GM06990 (cell line): ENCODE measurements at regions not wholly inside any gene's neighbourhood (a gene's known extent, or its start where the extent isn't known, plus 50 kb on each side); places are given as distances from the start of the nearest gene placed in this dataset.

ENCODE experiments used
- DNase-seq: peaks from one replicate; pipeline ENCODE4 v3.0.0-alpha.2; 2011; ENCODE audit not compliant: insufficient read length; ENCODE audit errors: extremely low read depth
- H3K27me3 ChIP-seq: replicated peaks from 2 replicates; pipeline ENCODE4 v1.6.0; 2011; ENCODE audit warnings: low read length; ENCODE audit not compliant: control insufficient read depth, insufficient read depth
- H3K36me3 ChIP-seq: 2 replicates; pipeline ENCODE4 v1.5.1; 2011; ENCODE audit warnings: low read length; ENCODE audit not compliant: control insufficient read depth, insufficient read depth
- H3K4me3 ChIP-seq: replicated peaks from 2 replicates; pipeline ENCODE4 v1.5.1; 2011; ENCODE audit warnings: low read depth, mild to moderate bottlenecking, control low read depth, low read length
- TF ChIP-seq, protein P1 (sequence below): IDR thresholded peaks from 2 replicates; pipeline ENCODE4 v1.5.1; 2011; ENCODE audit warnings: low read length, control low read depth, mild to moderate bottlenecking, inconsistent platforms; ENCODE audit not compliant: insufficient read depth, poor library complexity, severe bottlenecking

DNA sequence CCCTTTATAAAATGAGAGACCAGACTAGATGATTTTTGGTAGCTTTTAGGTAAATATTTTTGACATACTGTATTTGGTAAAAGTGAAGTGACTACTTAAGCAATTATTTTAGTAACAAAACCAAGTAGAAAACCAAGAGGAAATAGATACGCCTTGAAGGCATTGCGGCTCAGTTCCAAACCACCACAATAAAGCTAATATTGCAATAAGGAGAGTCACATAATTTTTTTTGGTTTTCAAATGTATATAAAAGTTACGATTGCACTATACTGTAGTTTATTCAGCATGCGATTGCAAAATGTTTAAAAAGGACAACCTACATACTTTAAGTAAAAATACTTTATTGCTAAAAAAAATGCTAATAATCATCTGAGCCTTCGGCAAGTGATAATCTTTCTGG lies 581.7 kb upstream of the POT1 start:
- TF ChIP-seq, protein P1, sequence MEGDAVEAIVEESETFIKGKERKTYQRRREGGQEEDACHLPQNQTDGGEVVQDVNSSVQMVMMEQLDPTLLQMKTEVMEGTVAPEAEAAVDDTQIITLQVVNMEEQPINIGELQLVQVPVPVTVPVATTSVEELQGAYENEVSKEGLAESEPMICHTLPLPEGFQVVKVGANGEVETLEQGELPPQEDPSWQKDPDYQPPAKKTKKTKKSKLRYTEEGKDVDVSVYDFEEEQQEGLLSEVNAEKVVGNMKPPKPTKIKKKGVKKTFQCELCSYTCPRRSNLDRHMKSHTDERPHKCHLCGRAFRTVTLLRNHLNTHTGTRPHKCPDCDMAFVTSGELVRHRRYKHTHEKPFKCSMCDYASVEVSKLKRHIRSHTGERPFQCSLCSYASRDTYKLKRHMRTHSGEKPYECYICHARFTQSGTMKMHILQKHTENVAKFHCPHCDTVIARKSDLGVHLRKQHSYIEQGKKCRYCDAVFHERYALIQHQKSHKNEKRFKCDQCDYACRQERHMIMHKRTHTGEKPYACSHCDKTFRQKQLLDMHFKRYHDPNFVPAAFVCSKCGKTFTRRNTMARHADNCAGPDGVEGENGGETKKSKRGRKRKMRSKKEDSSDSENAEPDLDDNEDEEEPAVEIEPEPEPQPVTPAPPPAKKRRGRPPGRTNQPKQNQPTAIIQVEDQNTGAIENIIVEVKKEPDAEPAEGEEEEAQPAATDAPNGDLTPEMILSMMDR = no peak
- H3K36me3 ChIP-seq = no peaks in the 10 kb centered on the region
- DNase-seq = no peak
- no peaks in the 10 kb centered on the region for H3K27me3 ChIP-seq
- H3K4me3 ChIP-seq = no peak overlapping the region

DNA sequence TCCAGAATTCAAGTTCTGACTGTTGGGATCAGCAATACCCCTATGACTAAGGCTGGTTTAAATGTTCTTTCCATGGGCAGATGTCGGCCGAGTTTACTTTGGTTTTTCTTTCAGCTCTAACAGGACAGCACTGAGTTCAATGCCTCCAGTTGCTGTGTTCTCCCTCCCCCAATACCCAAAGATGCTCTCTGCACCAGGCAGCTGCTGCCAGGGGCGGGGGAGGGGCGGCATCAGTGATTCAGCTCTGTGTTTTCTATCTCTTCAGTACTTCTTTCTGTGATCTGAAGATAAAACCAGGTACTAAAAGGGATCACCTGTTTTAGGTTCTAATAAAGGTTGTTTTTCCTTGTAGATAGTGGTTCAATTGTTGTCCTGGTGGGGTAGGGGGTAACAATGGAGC lies 576.7 kb upstream of the POT1 start:
- Histone ChIP-seq H3K36me3 (no peaks in the 10 kb centered on the region), H3K4me3 (no peak overlapping the region), H3K27me3 (no peaks in the 10 kb centered on the region)
- TF ChIP-seq, protein P1 = no peak
- no peak for DNase-seq

DNA sequence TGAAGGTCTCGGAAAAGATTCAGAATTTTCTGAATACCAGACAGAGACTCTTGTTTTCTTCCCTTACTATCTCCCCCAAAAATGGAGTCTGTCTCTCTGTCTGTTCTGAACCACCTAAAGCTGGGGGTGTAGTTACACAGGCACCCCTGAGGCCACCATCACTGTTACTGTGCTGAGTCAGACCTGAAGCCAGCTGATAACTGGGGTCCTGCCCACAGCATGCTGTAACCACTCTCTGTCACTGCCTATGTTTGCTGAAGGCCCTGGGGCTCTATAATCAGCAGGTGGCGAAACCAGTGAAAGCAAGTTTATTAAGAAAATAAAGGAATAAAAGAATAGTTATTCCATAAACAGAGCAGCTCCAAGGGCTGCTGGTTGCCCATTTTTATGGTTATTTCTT lies 575.2 kb upstream of the POT1 start:
- no peak overlapping the region for H3K4me3 ChIP-seq
- no peak for DNase-seq
- H3K27me3 ChIP-seq = no peaks in the 10 kb centered on the region
- H3K36me3 ChIP-seq = no peaks in the 10 kb centered on the region
- TF ChIP-seq, protein P1 = no peak

DNA sequence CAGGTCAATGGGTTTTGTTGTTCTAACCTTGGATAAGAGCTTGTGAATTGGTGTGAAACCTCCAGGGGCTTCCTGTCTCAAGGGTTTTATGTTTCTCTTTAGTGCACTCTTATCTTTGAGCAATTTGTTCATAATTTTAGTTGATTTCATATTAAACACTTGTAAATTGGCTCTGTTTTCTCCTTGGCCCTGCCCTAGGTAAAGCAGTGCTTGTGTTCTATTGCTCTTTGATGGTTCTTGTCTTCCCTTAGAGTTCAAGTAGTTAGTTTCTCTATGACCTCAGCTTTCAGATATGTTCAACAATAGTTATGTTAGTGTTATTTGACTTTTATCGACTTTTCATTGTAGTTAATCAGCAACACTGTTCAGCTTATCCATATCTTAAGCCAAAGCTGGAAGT lies 566.4 kb upstream of the POT1 start:
- TF ChIP-seq, protein P1 = no peak
- Histone ChIP-seq H3K36me3 (no peaks in the 10 kb centered on the region), H3K4me3 (no peak overlapping the region), H3K27me3 (no peaks in the 10 kb centered on the region)
- no peak for DNase-seq

DNA sequence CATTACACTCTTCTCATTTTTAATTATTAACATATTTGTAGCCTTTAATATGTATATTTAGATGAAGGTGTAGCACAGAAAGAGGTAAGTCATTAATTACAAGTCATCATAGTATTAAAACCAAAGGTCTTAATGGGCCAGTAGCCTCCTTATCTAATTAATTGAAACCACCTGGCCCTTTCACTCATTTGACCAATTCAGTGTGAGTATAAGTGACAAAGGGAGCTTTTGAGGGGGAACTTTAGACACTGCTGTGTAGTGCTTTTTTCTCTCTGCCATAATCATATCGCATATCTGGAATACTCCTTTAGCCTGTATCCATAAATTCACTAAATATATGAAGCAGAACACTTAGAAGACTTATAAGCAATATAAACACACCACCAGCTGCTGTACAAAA lies 562.9 kb upstream of the POT1 start:
- TF ChIP-seq, protein P1 = no peak
- Histone ChIP-seq H3K27me3 (no peaks in the 10 kb centered on the region), H3K36me3 (no peaks in the 10 kb centered on the region), H3K4me3 (no peak overlapping the region)
- no peak for DNase-seq

DNA sequence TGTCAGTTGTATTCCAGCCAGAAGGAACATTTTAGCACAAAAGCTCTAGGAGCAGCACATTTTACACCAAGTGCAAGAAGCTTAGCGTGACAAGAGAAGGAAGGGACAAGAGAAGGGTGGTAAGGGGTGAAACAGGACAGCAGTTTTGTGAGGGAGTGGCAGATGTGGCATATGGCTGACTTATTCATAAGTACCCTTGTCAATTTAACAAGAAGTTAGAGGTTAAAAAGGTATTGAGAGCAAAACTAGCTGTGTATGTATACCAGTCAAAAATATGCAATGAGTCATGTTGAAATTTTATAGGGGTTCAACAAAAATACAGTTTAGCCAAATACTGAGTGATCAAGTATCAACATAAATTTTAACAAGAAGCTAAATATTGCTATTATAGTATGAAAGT lies 561.5 kb upstream of the POT1 start:
- DNase-seq = no peak
- H3K27me3 ChIP-seq = no peaks in the 10 kb centered on the region
- TF ChIP-seq, protein P1 = no peak
- H3K36me3 ChIP-seq = no peaks in the 10 kb centered on the region
- H3K4me3 ChIP-seq = no peak overlapping the region
